GM23338 (cell line): ENCODE measurements at regions not wholly inside any gene's neighbourhood (a gene's known extent, or its start where the extent isn't known, plus 50 kb on each side); places are given as distances from the start of the nearest gene placed in this dataset.

ENCODE experiments used
- ATAC-seq: fragments of 200-7000 bp; cut with Tn5 transposase; 3 replicates; pipeline ENCODE4 v1.9.1; 2020
- DNase-seq: peaks from one replicate; pipeline ENCODE4 v3.0.0-alpha.2; 2015; ENCODE audit warnings: low spot score
- H2AFZ ChIP-seq: fragments of 200-600 bp; sonication (generic); 2 replicates; pipeline ENCODE4 v1.8.0; 2016; ENCODE audit warnings: antibody characterized with exemption, mild to moderate bottlenecking, moderate library complexity
- H3F3A ChIP-seq: fragments of 200-600 bp; sonication (generic); replicated peaks from 2 replicates; pipeline ENCODE4 v1.8.0; 2017; ENCODE audit warnings: antibody characterized with exemption, mixed run types, low read depth
- H3K27ac ChIP-seq: fragments of 200-600 bp; sonication (generic); 2 replicates; pipeline ENCODE4 v1.6.1; 2016; ENCODE audit warnings: low read depth
- H3K27me3 ChIP-seq: fragments of 200-600 bp; sonication (generic); 2 replicates; pipeline ENCODE4 v1.8.0; 2016; ENCODE audit warnings: mild to moderate bottlenecking, mixed run types, moderate library complexity; ENCODE audit not compliant: insufficient read depth
- H3K36me3 ChIP-seq: fragments of 200-600 bp; sonication (generic); 2 replicates; pipeline ENCODE4 v1.8.0; 2016; ENCODE audit warnings: mild to moderate bottlenecking; ENCODE audit not compliant: insufficient read depth
- H3K4me1 ChIP-seq: fragments of 200-600 bp; sonication (generic); 2 replicates; pipeline ENCODE4 v1.8.0; 2016; ENCODE audit warnings: mild to moderate bottlenecking, moderate library complexity; ENCODE audit not compliant: insufficient read depth
- H3K4me2 ChIP-seq: fragments of 200-600 bp; sonication (generic); 2 replicates; pipeline ENCODE4 v1.7.1; 2017; ENCODE audit warnings: mixed run types
- H3K4me3 ChIP-seq: fragments of 200-600 bp; sonication (generic); 2 replicates; pipeline ENCODE4 v1.6.1; 2016; ENCODE audit warnings: mixed run types
- H3K79me2 ChIP-seq: fragments of 200-600 bp; sonication (generic); replicated peaks from 2 replicates; pipeline ENCODE4 v1.8.0; 2017; ENCODE audit warnings: mild to moderate bottlenecking; ENCODE audit not compliant: insufficient read depth
- H3K9me2 ChIP-seq: fragments of 200-600 bp; sonication (generic); 2 replicates; pipeline ENCODE4 v1.8.0; 2017; ENCODE audit not compliant: insufficient read depth
- H4K20me1 ChIP-seq: fragments of 200-600 bp; sonication (generic); replicated peaks from 2 replicates; pipeline ENCODE4 v1.8.0; 2017; ENCODE audit warnings: mild to moderate bottlenecking; ENCODE audit not compliant: insufficient read depth
- H3K27ac Mint-ChIP-seq: 2 replicates; pipeline ENCODE4 v1.8.0; 2020; ENCODE audit warnings: inconsistent platforms, mild to moderate bottlenecking, moderate library complexity, mixed read lengths
- H3K27me3 Mint-ChIP-seq: 3 replicates; pipeline ENCODE4 v1.8.0; 2022; ENCODE audit warnings: low read depth, mild to moderate bottlenecking, moderate library complexity, mixed read lengths, inconsistent platforms; ENCODE audit not compliant: insufficient read depth, poor library complexity
- H3K36me3 Mint-ChIP-seq: 3 replicates; pipeline ENCODE4 v1.8.0; 2021; ENCODE audit warnings: low read depth, mild to moderate bottlenecking, inconsistent platforms, moderate library complexity, mixed read lengths
- H3K4me1 Mint-ChIP-seq: 3 replicates; pipeline ENCODE4 v1.8.0; 2020; ENCODE audit warnings: mild to moderate bottlenecking, inconsistent platforms, mixed read lengths
- H3K4me3 Mint-ChIP-seq: 3 replicates; pipeline ENCODE4 v1.8.0; 2021; ENCODE audit warnings: moderate library complexity, mild to moderate bottlenecking, inconsistent platforms, mixed read lengths
- H3K9me3 Mint-ChIP-seq: 3 replicates; pipeline ENCODE4 v1.8.0; 2020; ENCODE audit warnings: moderate library complexity, mild to moderate bottlenecking, inconsistent platforms, mixed read lengths
- CREB1 ChIP-seq: fragments of 250-450 bp; sonication (Bioruptor Pico); IDR thresholded peaks from 2 replicates; pipeline ENCODE4 v1.5.0; 2020; ENCODE audit warnings: low read depth, mild to moderate bottlenecking, moderate library complexity
- CTCF ChIP-seq, 2 experiments: fragments of 200-600 bp in 1 of 2; sonication (generic) in 1 of 2; conservative IDR thresholded peaks; 2 replicates each; pipeline versions ENCODE4 v1.5.1 to v1.6.1; 2016 to 2017; ENCODE audit warnings: antibody characterized with exemption in 2 of 2, low read depth in 2 of 2, mild to moderate bottlenecking in 2 of 2, moderate library complexity in 1 of 2
- ETS1 ChIP-seq: IDR thresholded peaks from 2 replicates; pipeline ENCODE4 v1.6.1; 2016; ENCODE audit warnings: antibody characterized with exemption
- EZH2 ChIP-seq: fragments of 200-600 bp; sonication (generic); IDR thresholded peaks from one replicate; pipeline ENCODE4 v1.8.0; 2017; ENCODE audit warnings: antibody characterized with exemption, mild to moderate bottlenecking, low read depth; ENCODE audit not compliant: unreplicated experiment
- EZH2phosphoT487 ChIP-seq: fragments of 200-600 bp; sonication (generic); IDR thresholded peaks from one replicate; pipeline ENCODE4 v1.8.1; 2018; ENCODE audit warnings: antibody characterized with exemption; ENCODE audit not compliant: unreplicated experiment
- JUNB ChIP-seq: IDR thresholded peaks from one replicate; pipeline ENCODE4 v1.6.1; 2016; ENCODE audit warnings: antibody characterized with exemption; ENCODE audit not compliant: unreplicated experiment
- NANOG ChIP-seq: IDR thresholded peaks from 2 replicates; pipeline ENCODE4 v1.6.1; 2016; ENCODE audit warnings: antibody characterized with exemption, borderline replicate concordance
- POLR2AphosphoS5 ChIP-seq: IDR thresholded peaks from 2 replicates; pipeline ENCODE4 v1.6.1; 2016; ENCODE audit warnings: antibody characterized with exemption, low read depth
- REST ChIP-seq: IDR thresholded peaks from one replicate; pipeline ENCODE4 v1.6.1; 2018; ENCODE audit warnings: antibody characterized with exemption; ENCODE audit not compliant: unreplicated experiment
- STAT1 ChIP-seq: IDR thresholded peaks from one replicate; pipeline ENCODE4 v1.6.1; 2016; ENCODE audit warnings: antibody characterized with exemption; ENCODE audit not compliant: unreplicated experiment
- ZNF114 ChIP-seq: fragments of 250-450 bp; sonication (Bioruptor Pico); IDR thresholded peaks from 2 replicates; pipeline ENCODE4 v1.5.0; 2020; ENCODE audit warnings: mild to moderate bottlenecking, moderate library complexity
- ZNF331 ChIP-seq: fragments of 250-450 bp; sonication (Bioruptor Pico); IDR thresholded peaks from 2 replicates; pipeline ENCODE4 v1.5.0; 2020; ENCODE audit warnings: low read depth, mild to moderate bottlenecking, moderate library complexity
- ZNF462 ChIP-seq: fragments of 250-450 bp; sonication (Bioruptor Pico); IDR thresholded peaks from 2 replicates; pipeline ENCODE4 v1.5.0; 2020; ENCODE audit warnings: mild to moderate bottlenecking, moderate library complexity

- H4K20me1 ChIP-seq: no peaks in the 10 kb centered on the region
- Mint-ChIP-seq H3K4me3 (no peak overlapping the region), H3K9me3 (no peaks in the 10 kb centered on the region), H3K27me3 (no peaks in the 10 kb centered on the region), H3K36me3 (no peaks in the 10 kb centered on the region), H3K4me1 (peaks cover 9% of the 10 kb centered on the region), H3K27ac (no peak overlapping the region)
- no peaks in the 10 kb centered on the region for H3K79me2 ChIP-seq
- no peak for TF ChIP-seq EZH2phosphoT487
- TF ChIP-seq STAT1: no peak
- TF ChIP-seq CREB1 (CRISPR knock-in tag): no peak
- no peak for TF ChIP-seq EZH2
- no peak for TF ChIP-seq JUNB
- TF ChIP-seq CTCF (conservative IDR thresholded peaks at IDR 0.05; ENCODE audit: low read depth in 2 of 2): no peak
- TF ChIP-seq ETS1: no peak
- no peak for TF ChIP-seq POLR2AphosphoS5
- no peak for TF ChIP-seq REST
- no peak for TF ChIP-seq ZNF331 (CRISPR knock-in tag)
- no peak for TF ChIP-seq ZNF462 (CRISPR knock-in tag)
- TF ChIP-seq NANOG: no peak
- TF ChIP-seq ZNF114 (CRISPR knock-in tag): no peak
- no peaks in the 10 kb centered on the region for H3K27me3 ChIP-seq
- H2AFZ ChIP-seq: no peak overlapping the region
- H3K4me3 ChIP-seq: no peak overlapping the region
- DNase-seq (no peak), ATAC-seq (no peak)
- H3F3A ChIP-seq: no peaks in the 10 kb centered on the region
- H3K4me1 ChIP-seq: no peaks in the 10 kb centered on the region
- H3K27ac ChIP-seq: no peak overlapping the region
- 0 out of 2 replicates have a peak, but pooled peaks cover 9% of the 10 kb centered on the region for H3K9me2 ChIP-seq
- H3K36me3 ChIP-seq: no peaks in the 10 kb centered on the region
- no peak overlapping the region for H3K4me2 ChIP-seq
Observed at GRCh38 chr4:32133141-32133540, 1413.0 kb downstream of the PCDH7 start.
